DND-41 (cell line): ENCODE measurements at regions not wholly inside any gene's neighbourhood (a gene's known extent, or its start where the extent isn't known, plus 50 kb on each side); places are given as distances from the start of the nearest gene placed in this dataset.

ENCODE experiments used
- ATAC-seq: fragments of 200-7000 bp; cut with Tn5 transposase; 3 replicates; pipeline ENCODE4 v1.9.1; 2021; ENCODE audit warnings: low read depth; ENCODE audit not compliant: insufficient read depth
- DNase-seq: peaks from one replicate; pipeline ENCODE4 v3.0.0-alpha.2; 2020
- H2AFZ ChIP-seq: 2 replicates; pipeline ENCODE4 v1.6.0; 2012; ENCODE audit warnings: low read depth, low read length
- H3K27ac ChIP-seq: 2 replicates; pipeline ENCODE4 v1.5.1; 2012; ENCODE audit warnings: low read length, inconsistent platforms
- H3K27me3 ChIP-seq: fragments of 200-600 bp; sonication (generic); 2 replicates; pipeline ENCODE4 v1.6.0; 2012; ENCODE audit warnings: low read length, mild to moderate bottlenecking, inconsistent platforms; ENCODE audit not compliant: insufficient read depth, poor library complexity
- H3K36me3 ChIP-seq: 2 replicates; pipeline ENCODE4 v1.5.1; 2012; ENCODE audit warnings: low read length, inconsistent platforms; ENCODE audit not compliant: insufficient read depth
- H3K4me1 ChIP-seq: 2 replicates; pipeline ENCODE4 v1.5.1; 2012; ENCODE audit warnings: mild to moderate bottlenecking, low read length; ENCODE audit not compliant: insufficient read depth
- H3K4me2 ChIP-seq: 2 replicates; pipeline ENCODE4 v1.6.0; 2012; ENCODE audit warnings: mild to moderate bottlenecking, moderate library complexity, low read length, inconsistent platforms; ENCODE audit not compliant: insufficient read depth
- H3K4me3 ChIP-seq, 2 experiments: fragments of 200-600 bp in 1 of 2; shearing (Covaris generic) in 1 of 2; 2 replicates each; pipeline ENCODE4 v1.5.1; 2012 to 2016; ENCODE audit warnings: inconsistent platforms in 2 of 2, low read length in 2 of 2, mild to moderate bottlenecking in 2 of 2, low read depth in 1 of 2, moderate library complexity in 1 of 2
- H3K79me2 ChIP-seq: 2 replicates; pipeline ENCODE4 v1.6.0; 2012; ENCODE audit warnings: low read length, inconsistent platforms; ENCODE audit not compliant: insufficient read depth
- H3K9ac ChIP-seq: 2 replicates; pipeline ENCODE4 v1.6.0; 2012; ENCODE audit warnings: low read depth, mild to moderate bottlenecking, inconsistent platforms, low read length, moderate library complexity
- H3K9me3 ChIP-seq: 2 replicates; pipeline ENCODE4 v1.5.1; 2012; ENCODE audit warnings: low read length, moderate library complexity, mild to moderate bottlenecking, inconsistent platforms; ENCODE audit not compliant: insufficient read depth, severe bottlenecking
- H4K20me1 ChIP-seq: 2 replicates; pipeline ENCODE4 v1.6.0; 2012; ENCODE audit warnings: low read length; ENCODE audit not compliant: insufficient read depth
- CTCF ChIP-seq: IDR thresholded peaks from 2 replicates; pipeline ENCODE4 v1.5.1; 2012; ENCODE audit warnings: borderline replicate concordance, low read length, moderate library complexity, mild to moderate bottlenecking; ENCODE audit not compliant: poor library complexity, severe bottlenecking; ENCODE audit errors: extremely low read depth
- EZH2 ChIP-seq: IDR thresholded peaks from 3 replicates; pipeline ENCODE4 v1.6.1; 2012; ENCODE audit warnings: borderline replicate concordance, low read depth, mild to moderate bottlenecking, moderate library complexity, low read length, inconsistent platforms; ENCODE audit not compliant: severe bottlenecking

GRCh38 chr5:90305041-90305720 is 104.4 kb downstream of the CETN3 start:
- Histone ChIP-seq H3K9me3 (no peaks in the 10 kb centered on the region), H3K4me2 (no peak overlapping the region), H3K27ac (no peak overlapping the region), H4K20me1 (no peaks in the 10 kb centered on the region), H3K79me2 (no peaks in the 10 kb centered on the region), H3K9ac (no peak overlapping the region), H3K27me3 (no peaks in the 10 kb centered on the region), H3K36me3 (no peaks in the 10 kb centered on the region), H2AFZ (no peak overlapping the region), H3K4me1 (no peaks in the 10 kb centered on the region), H3K4me3 (no peak overlapping the region)
- DNase-seq (no peak), ATAC-seq (no peak)
- TF ChIP-seq EZH2 (no peak), CTCF (no peak)

- no peak overlapping the region for H2AFZ ChIP-seq
- no peaks in the 10 kb centered on the region for H3K27me3 ChIP-seq
- H4K20me1 ChIP-seq, result no peaks in the 10 kb centered on the region
- H3K4me3 ChIP-seq, result no peak overlapping the region
- no peaks in the 10 kb centered on the region for H3K4me1 ChIP-seq
- no peak overlapping the region for H3K27ac ChIP-seq
- no peak for TF ChIP-seq CTCF
- no peak for TF ChIP-seq EZH2
- H3K36me3 ChIP-seq, result no peaks in the 10 kb centered on the region
- no peak for ATAC-seq
- no peaks in the 10 kb centered on the region for H3K9me3 ChIP-seq
- no peak overlapping the region for H3K9ac ChIP-seq
- no peak overlapping the region for H3K4me2 ChIP-seq
- no peak for DNase-seq
- H3K79me2 ChIP-seq, result no peaks in the 10 kb centered on the region
Measured at GRCh38 chr5:90301248-90301647, 108.3 kb downstream of the CETN3 start.

- Histone ChIP-seq H3K4me3 (no peak overlapping the region), H3K4me1 (no peaks in the 10 kb centered on the region), H4K20me1 (no peaks in the 10 kb centered on the region), H3K4me2 (no peak overlapping the region), H3K36me3 (no peaks in the 10 kb centered on the region), H2AFZ (no peak overlapping the region), H3K27ac (no peak overlapping the region), H3K27me3 (no peaks in the 10 kb centered on the region), H3K9ac (no peak overlapping the region), H3K9me3 (no peaks in the 10 kb centered on the region), H3K79me2 (no peaks in the 10 kb centered on the region)
- ATAC-seq (no peak), DNase-seq (no peak)
- TF ChIP-seq CTCF (no peak), EZH2 (no peak)
Measured at GRCh38 chr5:90297045-90297764, 112.4 kb downstream of the CETN3 start.

- DNase-seq, result no peak
- Histone ChIP-seq H3K36me3 (no peaks in the 10 kb centered on the region), H3K79me2 (no peaks in the 10 kb centered on the region), H3K4me3 (no peak overlapping the region), H3K4me1 (no peaks in the 10 kb centered on the region), H4K20me1 (no peaks in the 10 kb centered on the region), H3K4me2 (no peak overlapping the region), H3K27ac (no peak overlapping the region), H3K27me3 (no peaks in the 10 kb centered on the region), H2AFZ (no peak overlapping the region), H3K9me3 (no peaks in the 10 kb centered on the region), H3K9ac (no peak overlapping the region)
- no peak for TF ChIP-seq EZH2
- TF ChIP-seq CTCF, result peak; percentile 13
- no peak for ATAC-seq
Measured at GRCh38 chr5:90294604-90295003, 115.0 kb downstream of the CETN3 start.
